A673 (cell line): ENCODE measurements at regions not wholly inside any gene's neighbourhood (a gene's known extent, or its start where the extent isn't known, plus 50 kb on each side); places are given as distances from the start of the nearest gene placed in this dataset.

Experiments used
- BruUV-seq: library from RNA; stranded (reverse); fragments of 400-500 nt; replicated peaks from 2 replicates; lab custom pipeline; 2021; lab: Mats Ljungman, UMichigan
- CTCF ChIA-PET: fragments of 300-600 bp; sonication (Branson Sonifier 250); formaldehyde crosslinking; loops from one replicate; lab custom pipeline; 2022; ENCODE audit warnings: antibody characterized with exemption; lab: Charles Lee
- POLR2A ChIA-PET: fragments of 300-600 bp; sonication (Branson Sonifier 250); formaldehyde crosslinking; loops from one replicate; lab custom pipeline; 2022; ENCODE audit warnings: antibody characterized with exemption; ENCODE audit not compliant: low non-redundant PET; lab: Charles Lee
- DNase-seq: peaks from one replicate; pipeline ENCODE4 v3.0.0-alpha.2; 2015; ENCODE audit warnings: low spot score
- H3K27ac ChIP-seq: fragments of 200-600 bp; sonication (generic); 2 replicates; pipeline ENCODE4 v1.5.1; 2016; ENCODE audit warnings: mixed run types, low read depth, mild to moderate bottlenecking, mixed read lengths, antibody characterized with exemption, low read length; ENCODE audit not compliant: poor library complexity, severe bottlenecking
- H3K27me3 ChIP-seq: fragments of 200-600 bp; sonication (generic); replicated peaks from 2 replicates; pipeline ENCODE4 v1.6.1; 2017; ENCODE audit warnings: mixed run types, low read depth, mild to moderate bottlenecking, mixed read lengths, antibody characterized with exemption, low read length; ENCODE audit not compliant: insufficient read depth, poor library complexity
- H3K36me3 ChIP-seq: fragments of 200-600 bp; sonication (generic); 2 replicates; pipeline ENCODE4 v1.6.1; 2016; ENCODE audit warnings: mixed run types, mild to moderate bottlenecking, mixed read lengths, antibody characterized with exemption, low read length; ENCODE audit not compliant: insufficient read depth, poor library complexity, severe bottlenecking
- H3K4me1 ChIP-seq: fragments of 200-600 bp; sonication (generic); 2 replicates; pipeline ENCODE4 v1.6.1; 2017; ENCODE audit warnings: mixed run types, mild to moderate bottlenecking, mixed read lengths, antibody characterized with exemption, low read length; ENCODE audit not compliant: insufficient read depth, poor library complexity, severe bottlenecking
- H3K4me3 ChIP-seq: fragments of 200-600 bp; sonication (generic); 2 replicates; pipeline ENCODE4 v1.5.1; 2016; ENCODE audit warnings: low read depth, mixed run types, mild to moderate bottlenecking, mixed read lengths, low read length; ENCODE audit not compliant: poor library complexity, severe bottlenecking
- H3K9me3 ChIP-seq: fragments of 200-600 bp; sonication (generic); 2 replicates; pipeline ENCODE4 v1.6.1; 2016; ENCODE audit warnings: mixed run types, low read depth, mild to moderate bottlenecking, mixed read lengths, antibody characterized with exemption, low read length; ENCODE audit not compliant: poor library complexity, severe bottlenecking
- EZH2 ChIP-seq: fragments of 200-600 bp; sonication (generic); IDR thresholded peaks from 2 replicates; pipeline ENCODE4 v1.6.1; 2017; ENCODE audit warnings: borderline replicate concordance, low read depth, mild to moderate bottlenecking, mixed read lengths, antibody characterized with exemption, low read length; ENCODE audit not compliant: poor library complexity, severe bottlenecking
- intact Hi-C: fragments of 100-400 bp; cut with micrococcal nuclease; formaldehyde crosslinking; loops from one replicate; pipeline ENCODE4 v1.10.0; 2022; ENCODE audit not compliant: unreplicated experiment
- TF ChIP-seq, protein P1 (sequence below): fragments of 300-800, 200-600 bp; sonication (generic); conservative IDR thresholded peaks from 2 replicates; pipeline ENCODE4 v1.5.1; 2017; ENCODE audit warnings: low read depth, mild to moderate bottlenecking, antibody characterized with exemption, low read length, moderate library complexity, mixed read lengths

DNA sequence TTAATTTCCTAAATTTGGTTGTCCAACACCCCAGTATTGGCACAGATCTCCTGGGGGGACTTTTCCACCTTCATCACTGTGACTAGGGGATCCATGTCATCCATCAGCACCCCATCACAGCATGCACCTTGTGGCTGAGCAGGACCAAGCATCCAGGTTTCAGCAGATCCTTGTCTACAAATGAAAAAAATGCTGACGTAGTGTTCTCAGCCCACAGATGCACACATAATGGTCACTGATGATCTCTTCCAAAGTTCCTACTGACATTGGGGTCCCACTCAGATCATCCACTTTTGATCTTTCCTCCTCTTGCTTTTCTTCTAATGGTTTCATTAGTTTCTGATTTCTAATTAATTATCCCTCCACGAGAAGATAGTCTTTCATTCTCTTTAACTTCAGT lies 373.1 kb downstream of the TBX15 start:
- no peak overlapping the region for H3K27ac ChIP-seq
- H3K4me1 ChIP-seq, result no peaks in the 10 kb centered on the region
- H3K36me3 ChIP-seq, result no peaks in the 10 kb centered on the region
- H3K4me3 ChIP-seq, result no peak overlapping the region
- BruUV-seq, result no TSS peak
- H3K9me3 ChIP-seq, result peaks cover under 1% of the 10 kb centered on the region
- no peaks in the 10 kb centered on the region for H3K27me3 ChIP-seq
- CTCF ChIA-PET, result no interaction called here
- intact Hi-C loops, result no loop called here
- POLR2A ChIA-PET, result no interaction called here
- TF ChIP-seq EZH2, result no peak
- TF ChIP-seq, protein P1, sequence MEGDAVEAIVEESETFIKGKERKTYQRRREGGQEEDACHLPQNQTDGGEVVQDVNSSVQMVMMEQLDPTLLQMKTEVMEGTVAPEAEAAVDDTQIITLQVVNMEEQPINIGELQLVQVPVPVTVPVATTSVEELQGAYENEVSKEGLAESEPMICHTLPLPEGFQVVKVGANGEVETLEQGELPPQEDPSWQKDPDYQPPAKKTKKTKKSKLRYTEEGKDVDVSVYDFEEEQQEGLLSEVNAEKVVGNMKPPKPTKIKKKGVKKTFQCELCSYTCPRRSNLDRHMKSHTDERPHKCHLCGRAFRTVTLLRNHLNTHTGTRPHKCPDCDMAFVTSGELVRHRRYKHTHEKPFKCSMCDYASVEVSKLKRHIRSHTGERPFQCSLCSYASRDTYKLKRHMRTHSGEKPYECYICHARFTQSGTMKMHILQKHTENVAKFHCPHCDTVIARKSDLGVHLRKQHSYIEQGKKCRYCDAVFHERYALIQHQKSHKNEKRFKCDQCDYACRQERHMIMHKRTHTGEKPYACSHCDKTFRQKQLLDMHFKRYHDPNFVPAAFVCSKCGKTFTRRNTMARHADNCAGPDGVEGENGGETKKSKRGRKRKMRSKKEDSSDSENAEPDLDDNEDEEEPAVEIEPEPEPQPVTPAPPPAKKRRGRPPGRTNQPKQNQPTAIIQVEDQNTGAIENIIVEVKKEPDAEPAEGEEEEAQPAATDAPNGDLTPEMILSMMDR, result no peak
- no peak for DNase-seq

DNA sequence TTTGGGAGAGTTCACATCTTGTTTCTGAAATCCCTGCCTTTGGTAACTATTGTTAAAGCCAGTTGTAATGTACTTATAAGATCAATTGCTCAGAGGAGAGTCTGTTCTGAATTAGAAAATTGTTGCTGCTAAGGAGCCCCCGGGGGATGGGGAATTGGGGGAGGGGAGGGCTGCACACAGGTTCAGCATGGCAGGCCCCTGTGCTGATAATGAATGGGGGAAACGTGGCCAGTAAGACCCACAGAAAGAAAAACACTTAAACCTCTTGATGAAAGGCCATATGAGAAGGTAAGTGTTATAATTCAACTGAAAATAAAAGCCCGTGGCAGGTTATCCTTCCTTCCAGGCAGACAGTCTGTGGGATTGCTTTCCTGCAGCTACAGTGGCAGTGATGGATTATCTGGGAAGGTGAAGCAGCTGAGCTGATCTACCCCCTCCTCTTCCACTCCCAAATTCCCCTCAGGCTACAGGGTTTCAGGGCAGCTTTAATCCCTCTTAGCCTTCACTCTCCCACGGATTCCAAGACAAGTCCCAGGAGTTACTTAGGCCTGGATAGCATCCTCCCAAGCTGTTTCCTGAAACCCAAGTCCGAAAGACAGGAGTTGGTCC lies 398.8 kb downstream of the TBX15 start:
- no peak overlapping the region for H3K4me3 ChIP-seq
- POLR2A ChIA-PET, result no interaction called here
- no peak for TF ChIP-seq EZH2
- TF ChIP-seq, protein P1, result no peak

DNA sequence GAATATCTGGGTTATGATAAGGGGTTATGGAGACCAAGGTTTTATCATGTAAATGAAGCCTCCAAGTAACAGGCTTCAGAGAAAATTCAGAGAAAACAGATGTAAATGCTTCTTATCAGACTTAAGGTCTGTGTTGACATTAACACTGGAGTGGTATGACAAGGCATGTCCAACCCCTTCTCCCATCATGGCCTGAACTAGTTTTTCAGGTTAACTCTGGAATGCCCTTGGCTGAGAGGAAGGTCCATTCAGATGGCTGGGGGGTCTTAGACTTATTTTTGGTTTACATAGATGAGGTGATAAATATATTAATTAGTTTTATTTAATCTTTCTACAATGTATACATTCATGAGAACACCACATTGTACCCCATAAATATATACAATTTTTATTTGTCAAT lies 399.6 kb downstream of the TBX15 start:
- no peak for DNase-seq
- POLR2A ChIA-PET, result no interaction called here
- no peak overlapping the region for H3K4me3 ChIP-seq
- CTCF ChIA-PET, result no interaction called here
- no peak overlapping the region for H3K27ac ChIP-seq
- no peaks in the 10 kb centered on the region for H3K36me3 ChIP-seq
- H3K9me3 ChIP-seq, result no peaks in the 10 kb centered on the region
- intact Hi-C loops, result no loop called here
- no peaks in the 10 kb centered on the region for H3K4me1 ChIP-seq
- BruUV-seq, result no TSS peak
- H3K27me3 ChIP-seq, result no peaks in the 10 kb centered on the region
- TF ChIP-seq EZH2, result no peak
- TF ChIP-seq, protein P1, result no peak

More for the DNA sequence above, 398.8 kb downstream of the TBX15 start:
- Histone ChIP-seq H3K27ac (no peak overlapping the region), H3K27me3 (no peaks in the 10 kb centered on the region), H3K4me1 (no peaks in the 10 kb centered on the region), H3K36me3 (no peaks in the 10 kb centered on the region), H3K9me3 (no peaks in the 10 kb centered on the region)
- CTCF ChIA-PET, result no interaction called here
- DNase-seq, result no peak
- intact Hi-C loops, result no loop called here
- no TSS peak for BruUV-seq
